ENCODE measurements at regions not wholly inside any gene's neighbourhood (a gene's known extent, or its start where the extent isn't known, plus 50 kb on each side); places are given as distances from the start of the nearest gene placed in this dataset.

DNA sequence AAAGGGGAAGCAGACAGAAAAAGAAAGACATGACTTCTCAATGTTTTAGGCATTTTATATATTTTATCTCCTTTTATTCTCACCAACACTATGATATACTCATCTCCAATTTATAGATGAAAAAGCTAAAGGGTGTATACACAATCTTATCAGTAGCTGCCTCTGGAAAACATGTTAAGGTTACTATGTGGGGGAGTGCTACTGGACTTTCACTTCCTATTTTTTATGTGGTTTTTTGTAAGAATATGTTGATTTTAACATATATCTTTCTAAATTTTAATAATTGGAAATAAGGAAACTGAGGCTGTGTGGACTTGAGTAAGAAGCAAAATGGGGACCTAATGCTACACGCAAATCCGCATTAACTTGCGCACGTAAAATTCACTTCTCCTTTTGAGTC lies 99.6 kb upstream of the PDE3A start:
- no peaks in the 10 kb centered on the region for H3K9me3 Mint-ChIP-seq (ENCODE audit: unreplicated experiment)
- no peak for DNase-seq (ENCODE audit: low spot score)
- H3K27ac Mint-ChIP-seq (ENCODE audit: unreplicated experiment) = no peak overlapping the region
- H3K4me1 Mint-ChIP-seq (ENCODE audit: unreplicated experiment) = peaks cover 8% of the 10 kb centered on the region
- TF ChIP-seq, protein P1, sequence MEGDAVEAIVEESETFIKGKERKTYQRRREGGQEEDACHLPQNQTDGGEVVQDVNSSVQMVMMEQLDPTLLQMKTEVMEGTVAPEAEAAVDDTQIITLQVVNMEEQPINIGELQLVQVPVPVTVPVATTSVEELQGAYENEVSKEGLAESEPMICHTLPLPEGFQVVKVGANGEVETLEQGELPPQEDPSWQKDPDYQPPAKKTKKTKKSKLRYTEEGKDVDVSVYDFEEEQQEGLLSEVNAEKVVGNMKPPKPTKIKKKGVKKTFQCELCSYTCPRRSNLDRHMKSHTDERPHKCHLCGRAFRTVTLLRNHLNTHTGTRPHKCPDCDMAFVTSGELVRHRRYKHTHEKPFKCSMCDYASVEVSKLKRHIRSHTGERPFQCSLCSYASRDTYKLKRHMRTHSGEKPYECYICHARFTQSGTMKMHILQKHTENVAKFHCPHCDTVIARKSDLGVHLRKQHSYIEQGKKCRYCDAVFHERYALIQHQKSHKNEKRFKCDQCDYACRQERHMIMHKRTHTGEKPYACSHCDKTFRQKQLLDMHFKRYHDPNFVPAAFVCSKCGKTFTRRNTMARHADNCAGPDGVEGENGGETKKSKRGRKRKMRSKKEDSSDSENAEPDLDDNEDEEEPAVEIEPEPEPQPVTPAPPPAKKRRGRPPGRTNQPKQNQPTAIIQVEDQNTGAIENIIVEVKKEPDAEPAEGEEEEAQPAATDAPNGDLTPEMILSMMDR (IDR thresholded peaks at IDR 0.05; ENCODE audit: unreplicated experiment) = no peak
- H3K4me3 Mint-ChIP-seq (ENCODE audit: unreplicated experiment) = no peak overlapping the region
- H3K27me3 Mint-ChIP-seq (ENCODE audit: unreplicated experiment) = no peaks in the 10 kb centered on the region
- H3K36me3 Mint-ChIP-seq (ENCODE audit: low read depth, unreplicated experiment) = no peaks in the 10 kb centered on the region

- no peak for DNase-seq (ENCODE audit: low spot score)
- Mint-ChIP-seq H3K27ac (ENCODE audit: unreplicated experiment) (no peak overlapping the region), H3K27me3 (ENCODE audit: unreplicated experiment) (no peaks in the 10 kb centered on the region), H3K36me3 (ENCODE audit: low read depth, unreplicated experiment) (no peaks in the 10 kb centered on the region), H3K4me3 (ENCODE audit: unreplicated experiment) (no peak overlapping the region), H3K9me3 (ENCODE audit: unreplicated experiment) (no peaks in the 10 kb centered on the region), H3K4me1 (ENCODE audit: unreplicated experiment) (peaks cover 4% of the 10 kb centered on the region)
- TF ChIP-seq, protein P1 (IDR thresholded peaks at IDR 0.05; ENCODE audit: unreplicated experiment) = no peak
Measured at GRCh38 chr12:20269337-20270067, 98.8 kb upstream of the PDE3A start.

GRCh38 chr12:20270557-20270956 lies 97.8 kb upstream of the PDE3A start:
- H3K9me3 Mint-ChIP-seq (ENCODE audit: unreplicated experiment) = no peaks in the 10 kb centered on the region
- no peak overlapping the region for H3K27ac Mint-ChIP-seq (ENCODE audit: unreplicated experiment)
- H3K4me3 Mint-ChIP-seq (ENCODE audit: unreplicated experiment) = no peak overlapping the region
- H3K36me3 Mint-ChIP-seq (ENCODE audit: low read depth, unreplicated experiment) = no peaks in the 10 kb centered on the region
- no peak for DNase-seq (ENCODE audit: low spot score)
- TF ChIP-seq, protein P1 (IDR thresholded peaks at IDR 0.05; ENCODE audit: unreplicated experiment) = no peak
- no peaks in the 10 kb centered on the region for H3K27me3 Mint-ChIP-seq (ENCODE audit: unreplicated experiment)
- no peaks in the 10 kb centered on the region for H3K4me1 Mint-ChIP-seq (ENCODE audit: unreplicated experiment)

DNA sequence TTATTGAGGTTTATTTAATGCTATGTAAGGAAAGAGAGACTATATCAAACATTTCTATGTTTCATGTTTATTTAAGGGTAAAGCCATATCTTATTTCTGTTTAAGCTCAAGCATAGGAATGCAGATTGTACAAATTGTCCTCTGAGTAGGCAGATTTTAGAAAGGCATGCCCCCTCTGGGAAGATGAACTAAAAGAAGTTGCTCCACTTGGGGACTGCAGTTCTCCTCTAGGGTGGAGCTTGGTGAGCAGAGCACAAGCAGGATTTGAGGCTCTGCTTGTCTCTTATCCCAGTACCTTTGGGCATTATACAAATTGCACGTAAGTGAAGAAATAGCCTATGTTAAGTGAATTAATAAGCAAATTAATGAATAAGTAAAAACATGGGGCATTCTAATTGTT lies 96.2 kb upstream of the PDE3A start:
- no peaks in the 10 kb centered on the region for H3K27me3 Mint-ChIP-seq (ENCODE audit: unreplicated experiment)
- no peak overlapping the region for H3K27ac Mint-ChIP-seq (ENCODE audit: unreplicated experiment)
- TF ChIP-seq, protein P1 (IDR thresholded peaks at IDR 0.05; ENCODE audit: unreplicated experiment) = no peak
- H3K4me1 Mint-ChIP-seq (ENCODE audit: unreplicated experiment) = no peaks in the 10 kb centered on the region
- no peaks in the 10 kb centered on the region for H3K36me3 Mint-ChIP-seq (ENCODE audit: low read depth, unreplicated experiment)
- H3K4me3 Mint-ChIP-seq (ENCODE audit: unreplicated experiment) = no peak overlapping the region
- H3K9me3 Mint-ChIP-seq (ENCODE audit: unreplicated experiment) = no peaks in the 10 kb centered on the region
- no peak for DNase-seq (ENCODE audit: low spot score)

GRCh38 chr12:20272801-20273200 lies 95.5 kb upstream of the PDE3A start:
- no peak overlapping the region for H3K4me3 Mint-ChIP-seq (ENCODE audit: unreplicated experiment)
- no peak overlapping the region for H3K27ac Mint-ChIP-seq (ENCODE audit: unreplicated experiment)
- H3K4me1 Mint-ChIP-seq (ENCODE audit: unreplicated experiment) = no peaks in the 10 kb centered on the region
- H3K9me3 Mint-ChIP-seq (ENCODE audit: unreplicated experiment) = no peaks in the 10 kb centered on the region
- TF ChIP-seq, protein P1 (IDR thresholded peaks at IDR 0.05; ENCODE audit: unreplicated experiment) = no peak
- DNase-seq (ENCODE audit: low spot score) = no peak
- no peaks in the 10 kb centered on the region for H3K36me3 Mint-ChIP-seq (ENCODE audit: low read depth, unreplicated experiment)
- H3K27me3 Mint-ChIP-seq (ENCODE audit: unreplicated experiment) = no peaks in the 10 kb centered on the region
